NB4 (cell line): ENCODE measurements at regions not wholly inside any gene's neighbourhood (a gene's known extent, or its start where the extent isn't known, plus 50 kb on each side); places are given as distances from the start of the nearest gene placed in this dataset.

ENCODE experiments used
- POLR2A ChIP-seq: IDR thresholded peaks from 2 replicates; pipeline ENCODE4 v1.6.1; 2011; ENCODE audit warnings: mild to moderate bottlenecking; ENCODE audit not compliant: insufficient read length; ENCODE audit errors: extremely low read depth
- TF ChIP-seq, protein P1 (sequence below): IDR thresholded peaks from one replicate; pipeline ENCODE4 v1.5.1; 2012; ENCODE audit warnings: low read depth, low read length

DNA sequence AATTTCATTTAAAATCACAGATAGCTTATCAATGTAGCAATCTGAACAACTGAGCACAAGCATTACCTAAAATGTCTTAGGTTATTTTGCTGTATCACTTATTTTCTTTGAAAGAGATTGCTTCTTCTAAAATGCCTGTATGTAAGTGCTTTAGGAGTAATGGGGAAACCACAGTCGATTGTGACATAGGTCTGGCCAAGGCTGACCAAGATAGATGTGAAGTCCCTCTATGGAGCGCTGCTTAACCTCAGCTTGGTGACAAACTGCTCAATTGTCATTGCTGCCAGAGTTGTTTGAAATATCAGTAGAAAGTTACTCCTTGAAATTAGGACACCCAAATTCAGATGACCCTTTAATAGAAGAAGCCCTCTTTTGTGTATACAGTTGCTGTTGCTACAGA, 401.9 kb upstream of the NDST4 start:
- TF ChIP-seq, protein P1, sequence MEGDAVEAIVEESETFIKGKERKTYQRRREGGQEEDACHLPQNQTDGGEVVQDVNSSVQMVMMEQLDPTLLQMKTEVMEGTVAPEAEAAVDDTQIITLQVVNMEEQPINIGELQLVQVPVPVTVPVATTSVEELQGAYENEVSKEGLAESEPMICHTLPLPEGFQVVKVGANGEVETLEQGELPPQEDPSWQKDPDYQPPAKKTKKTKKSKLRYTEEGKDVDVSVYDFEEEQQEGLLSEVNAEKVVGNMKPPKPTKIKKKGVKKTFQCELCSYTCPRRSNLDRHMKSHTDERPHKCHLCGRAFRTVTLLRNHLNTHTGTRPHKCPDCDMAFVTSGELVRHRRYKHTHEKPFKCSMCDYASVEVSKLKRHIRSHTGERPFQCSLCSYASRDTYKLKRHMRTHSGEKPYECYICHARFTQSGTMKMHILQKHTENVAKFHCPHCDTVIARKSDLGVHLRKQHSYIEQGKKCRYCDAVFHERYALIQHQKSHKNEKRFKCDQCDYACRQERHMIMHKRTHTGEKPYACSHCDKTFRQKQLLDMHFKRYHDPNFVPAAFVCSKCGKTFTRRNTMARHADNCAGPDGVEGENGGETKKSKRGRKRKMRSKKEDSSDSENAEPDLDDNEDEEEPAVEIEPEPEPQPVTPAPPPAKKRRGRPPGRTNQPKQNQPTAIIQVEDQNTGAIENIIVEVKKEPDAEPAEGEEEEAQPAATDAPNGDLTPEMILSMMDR, result no peak
- TF ChIP-seq POLR2A, result no peak
